HepG2 (cell line): ENCODE measurements at regions not wholly inside any gene's neighbourhood (a gene's known extent, or its start where the extent isn't known, plus 50 kb on each side); places are given as distances from the start of the nearest gene placed in this dataset.

Experiments used
- EP300 ChIP-seq, 3 experiments: sonication (generic) in 1 of 3; formaldehyde crosslinking in 1 of 3; IDR thresholded peaks; 2 replicates each; pipeline versions ENCODE4 v1.5.1 to v1.6.1; 2011 to 2020; ENCODE audit warnings: low read depth in 2 of 3, low read length in 2 of 3, borderline replicate concordance in 1 of 3, improper control_type of control experiment in 1 of 3, mild to moderate bottlenecking in 1 of 3, missing genetic modification reagents in 1 of 3, moderate library complexity in 1 of 3
- HOXA9 ChIP-seq: sonication (generic); formaldehyde crosslinking; IDR thresholded peaks from 2 replicates; pipeline ENCODE4 v1.8.1; 2022; ENCODE audit warnings: missing genetic modification reagents, mild to moderate bottlenecking, moderate library complexity, borderline replicate concordance
- IKZF4 ChIP-seq: sonication (generic); formaldehyde crosslinking; IDR thresholded peaks from 2 replicates; pipeline ENCODE4 v1.5.1; 2020; ENCODE audit warnings: borderline replicate concordance, mild to moderate bottlenecking, low read depth, missing genetic modification reagents; ENCODE audit errors: not compliant biosample characterization
- MYNN ChIP-seq: sonication (generic); formaldehyde crosslinking; IDR thresholded peaks from 2 replicates; pipeline ENCODE4 v1.4.0; 2020; ENCODE audit warnings: mild to moderate bottlenecking, low read depth, missing genetic modification reagents
- POLR2A ChIP-seq, 2 experiments: IDR thresholded peaks; 2 replicates each; pipeline ENCODE4 v1.6.1; 2011; ENCODE audit warnings: low read depth in 2 of 2, low read length in 2 of 2, mild to moderate bottlenecking in 1 of 2, moderate library complexity in 1 of 2; ENCODE audit not compliant: insufficient read depth in 1 of 2
- SAFB2 ChIP-seq: sonication (generic); formaldehyde crosslinking; IDR thresholded peaks from 2 replicates; pipeline ENCODE4 v1.5.1; 2020; ENCODE audit warnings: missing genetic modification reagents, low read depth, mild to moderate bottlenecking, borderline replicate concordance
- TCF7L2 ChIP-seq: IDR thresholded peaks from 2 replicates; pipeline ENCODE4 v1.6.1; 2011; ENCODE audit warnings: mild to moderate bottlenecking, low read depth, low read length, moderate library complexity
- TF ChIP-seq, protein P1 (sequence below): sonication (generic); formaldehyde crosslinking; IDR thresholded peaks from 2 replicates; pipeline ENCODE4 v1.5.0; 2020; ENCODE audit warnings: mild to moderate bottlenecking, missing genetic modification reagents, moderate library complexity
- TF ChIP-seq, protein P2 (sequence below): sonication (generic); formaldehyde crosslinking; IDR thresholded peaks from 2 replicates; pipeline ENCODE4 v1.4.0; 2020; ENCODE audit warnings: missing genetic modification reagents
- TF ChIP-seq, protein P3 (sequence below): sonication (generic); formaldehyde crosslinking; IDR thresholded peaks from 2 replicates; pipeline ENCODE4 v1.4.0; 2020; ENCODE audit warnings: missing genetic modification reagents
- TF ChIP-seq, protein P4 (sequence below): IDR thresholded peaks from 2 replicates; pipeline ENCODE4 v1.6.1; 2012; ENCODE audit warnings: inconsistent platforms

DNA sequence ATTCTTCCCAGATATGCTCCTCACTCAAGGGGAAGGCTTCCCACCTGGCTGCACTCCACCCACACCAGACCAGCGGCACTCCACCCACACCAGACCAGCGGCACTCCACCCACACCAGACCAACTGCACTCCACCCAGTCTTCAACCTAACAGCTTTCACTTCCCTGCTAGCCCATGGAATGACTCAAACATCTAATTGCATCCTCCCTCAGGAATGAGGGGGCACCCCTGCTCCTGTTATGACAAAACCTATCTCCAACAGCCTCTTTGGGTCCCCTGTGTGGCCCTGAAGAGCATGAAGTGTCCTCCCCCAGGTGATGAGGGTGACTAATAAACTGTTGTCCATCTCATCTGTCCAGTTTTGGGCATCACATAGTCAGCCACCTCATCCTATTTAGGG is 556.6 kb upstream of the TUSC1 start:
- TF ChIP-seq, protein P1, sequence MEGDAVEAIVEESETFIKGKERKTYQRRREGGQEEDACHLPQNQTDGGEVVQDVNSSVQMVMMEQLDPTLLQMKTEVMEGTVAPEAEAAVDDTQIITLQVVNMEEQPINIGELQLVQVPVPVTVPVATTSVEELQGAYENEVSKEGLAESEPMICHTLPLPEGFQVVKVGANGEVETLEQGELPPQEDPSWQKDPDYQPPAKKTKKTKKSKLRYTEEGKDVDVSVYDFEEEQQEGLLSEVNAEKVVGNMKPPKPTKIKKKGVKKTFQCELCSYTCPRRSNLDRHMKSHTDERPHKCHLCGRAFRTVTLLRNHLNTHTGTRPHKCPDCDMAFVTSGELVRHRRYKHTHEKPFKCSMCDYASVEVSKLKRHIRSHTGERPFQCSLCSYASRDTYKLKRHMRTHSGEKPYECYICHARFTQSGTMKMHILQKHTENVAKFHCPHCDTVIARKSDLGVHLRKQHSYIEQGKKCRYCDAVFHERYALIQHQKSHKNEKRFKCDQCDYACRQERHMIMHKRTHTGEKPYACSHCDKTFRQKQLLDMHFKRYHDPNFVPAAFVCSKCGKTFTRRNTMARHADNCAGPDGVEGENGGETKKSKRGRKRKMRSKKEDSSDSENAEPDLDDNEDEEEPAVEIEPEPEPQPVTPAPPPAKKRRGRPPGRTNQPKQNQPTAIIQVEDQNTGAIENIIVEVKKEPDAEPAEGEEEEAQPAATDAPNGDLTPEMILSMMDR (CRISPR knock-in tag) = no peak
- TF ChIP-seq POLR2A (IDR thresholded peaks at IDR 0.05; ENCODE audit: insufficient read depth in 1 of 2, low read depth in 2 of 2, low read length in 2 of 2) (no peak), IKZF4 (CRISPR knock-in tag) (no peak), HOXA9 (CRISPR knock-in tag) (no peak), SAFB2 (no peak), EP300 (IDR thresholded peaks at IDR 0.05; ENCODE audit: low read depth in 2 of 2, low read length in 2 of 2) (no peak), EP300 (CRISPR knock-in tag; IDR thresholded peaks at IDR 0.05; ENCODE audit: borderline replicate concordance) (no peak), TCF7L2 (no peak), MYNN (CRISPR knock-in tag) (no peak)
- TF ChIP-seq, protein P2, sequence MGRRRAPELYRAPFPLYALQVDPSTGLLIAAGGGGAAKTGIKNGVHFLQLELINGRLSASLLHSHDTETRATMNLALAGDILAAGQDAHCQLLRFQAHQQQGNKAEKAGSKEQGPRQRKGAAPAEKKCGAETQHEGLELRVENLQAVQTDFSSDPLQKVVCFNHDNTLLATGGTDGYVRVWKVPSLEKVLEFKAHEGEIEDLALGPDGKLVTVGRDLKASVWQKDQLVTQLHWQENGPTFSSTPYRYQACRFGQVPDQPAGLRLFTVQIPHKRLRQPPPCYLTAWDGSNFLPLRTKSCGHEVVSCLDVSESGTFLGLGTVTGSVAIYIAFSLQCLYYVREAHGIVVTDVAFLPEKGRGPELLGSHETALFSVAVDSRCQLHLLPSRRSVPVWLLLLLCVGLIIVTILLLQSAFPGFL (CRISPR knock-in tag) = no peak
- TF ChIP-seq, protein P3, sequence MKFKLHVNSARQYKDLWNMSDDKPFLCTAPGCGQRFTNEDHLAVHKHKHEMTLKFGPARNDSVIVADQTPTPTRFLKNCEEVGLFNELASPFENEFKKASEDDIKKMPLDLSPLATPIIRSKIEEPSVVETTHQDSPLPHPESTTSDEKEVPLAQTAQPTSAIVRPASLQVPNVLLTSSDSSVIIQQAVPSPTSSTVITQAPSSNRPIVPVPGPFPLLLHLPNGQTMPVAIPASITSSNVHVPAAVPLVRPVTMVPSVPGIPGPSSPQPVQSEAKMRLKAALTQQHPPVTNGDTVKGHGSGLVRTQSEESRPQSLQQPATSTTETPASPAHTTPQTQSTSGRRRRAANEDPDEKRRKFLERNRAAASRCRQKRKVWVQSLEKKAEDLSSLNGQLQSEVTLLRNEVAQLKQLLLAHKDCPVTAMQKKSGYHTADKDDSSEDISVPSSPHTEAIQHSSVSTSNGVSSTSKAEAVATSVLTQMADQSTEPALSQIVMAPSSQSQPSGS (CRISPR knock-in tag) = no peak
- TF ChIP-seq, protein P4, sequence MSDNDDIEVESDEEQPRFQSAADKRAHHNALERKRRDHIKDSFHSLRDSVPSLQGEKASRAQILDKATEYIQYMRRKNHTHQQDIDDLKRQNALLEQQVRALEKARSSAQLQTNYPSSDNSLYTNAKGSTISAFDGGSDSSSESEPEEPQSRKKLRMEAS = no peak
